Naive thymus-derived CD8-positive, alpha-beta T cell (primary cell): ENCODE measurements at regions not wholly inside any gene's neighbourhood (a gene's known extent, or its start where the extent isn't known, plus 50 kb on each side); places are given as distances from the start of the nearest gene placed in this dataset.

Experiments used
- ATAC-seq, 2 donors: fragments of 150-1000 bp; cut with Tn5 transposase in 1 of 2; sonication (Bioruptor Pico), chemical (Tn5 transposase) in 1 of 2; 1 replicate in 1 of 2; 2 replicates in 1 of 2; pipeline ENCODE4 v1.10.0; 2021; ENCODE audit warnings: mild to moderate bottlenecking in 2 of 2, moderate library complexity in 2 of 2
- POLR2A ChIA-PET: fragments of 350-600 bp; sonication (Branson Sonifier 250); formaldehyde crosslinking; loops from one replicate; lab custom pipeline; 2021; ENCODE audit warnings: antibody characterized with exemption; lab: Charles Lee
- DNase-seq, 10 donors: peaks; one replicate each; pipeline versions ENCODE4 v3.0.0 to v3.0.0-alpha.2; 2020 to 2022
- H3K27ac Mint-ChIP-seq, 10 donors: one replicate each; pipeline ENCODE4 v1.8.0; 2020 to 2022; ENCODE audit warnings: mild to moderate bottlenecking in 10 of 10, mixed read lengths in 10 of 10, moderate library complexity in 4 of 10, inconsistent platforms in 1 of 10
- H3K27me3 Mint-ChIP-seq, 5 donors: one replicate each; pipeline ENCODE4 v1.8.0; 2021 to 2022; ENCODE audit warnings: mixed read lengths in 5 of 5
- H3K36me3 Mint-ChIP-seq, 3 donors: one replicate each; pipeline ENCODE4 v1.8.0; 2020 to 2022; ENCODE audit warnings: mixed read lengths in 3 of 3, mild to moderate bottlenecking in 2 of 3, inconsistent platforms in 1 of 3
- H3K4me1 Mint-ChIP-seq, 4 donors: one replicate each; pipeline ENCODE4 v1.8.0; 2021 to 2022; ENCODE audit warnings: mixed read lengths in 4 of 4
- H3K4me3 Mint-ChIP-seq, 10 donors: one replicate each; pipeline ENCODE4 v1.8.0; 2020 to 2022; ENCODE audit warnings: mild to moderate bottlenecking in 10 of 10, mixed read lengths in 10 of 10, moderate library complexity in 6 of 10, inconsistent platforms in 1 of 10
- H3K9me3 Mint-ChIP-seq, 9 donors: one replicate each; pipeline ENCODE4 v1.8.0; 2020 to 2022; ENCODE audit warnings: mixed read lengths in 9 of 9, mild to moderate bottlenecking in 3 of 9, inconsistent platforms in 1 of 9, moderate library complexity in 1 of 9

DNA sequence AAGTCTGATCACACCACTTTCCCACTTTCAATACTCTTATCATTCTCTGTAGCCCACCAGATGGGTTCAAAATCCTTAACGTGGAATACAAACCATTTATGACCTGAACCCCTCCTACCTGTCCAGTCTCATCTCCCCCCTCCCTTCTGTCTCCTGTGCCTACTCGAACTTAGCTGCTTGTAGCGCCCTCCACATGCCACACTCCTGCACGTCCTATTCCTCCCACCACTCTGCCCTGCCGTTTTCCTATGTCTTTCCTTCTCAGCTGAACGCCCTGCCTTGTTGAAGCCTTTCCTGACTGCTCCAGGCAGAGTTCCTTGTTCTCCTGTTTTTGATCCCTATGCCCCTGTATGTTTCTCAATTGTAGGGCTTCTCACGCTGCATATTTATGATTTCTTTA is 390.1 kb downstream of the HRH4 start:
- Mint-ChIP-seq H3K27me3 (peaks cover 6 to 32% (median 17%) of the 10 kb centered on the region in 5 donors), H3K4me3 (no peak overlapping the region), H3K9me3 (peaks cover 0 to 5% (median 0%) of the 10 kb centered on the region in 9 donors), H3K36me3 (no peaks in the 10 kb centered on the region), H3K27ac (no peak overlapping the region), H3K4me1 (no peaks in the 10 kb centered on the region)
- DNase-seq (no peak), ATAC-seq (no peak)
- POLR2A ChIA-PET: no interaction called here

DNA sequence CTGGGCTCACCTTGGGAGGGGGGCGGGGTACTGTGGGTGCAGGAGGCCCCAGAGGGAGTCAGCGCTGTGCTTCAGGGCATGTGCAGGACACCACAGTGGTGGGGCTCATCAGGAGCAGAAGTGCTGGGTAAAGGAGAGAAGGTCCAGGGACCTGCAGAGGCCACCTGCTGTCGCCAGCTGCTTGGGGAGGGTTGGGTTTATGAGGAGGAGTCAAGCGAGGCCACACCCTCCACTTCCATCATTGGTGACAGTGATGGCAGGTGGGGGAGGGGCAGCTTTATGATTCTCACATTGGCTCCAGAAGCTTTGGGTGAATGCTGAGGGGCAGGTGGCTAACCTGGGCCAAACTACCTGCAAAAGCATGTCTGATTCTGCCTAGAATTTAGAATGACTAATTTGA is 392.6 kb downstream of the HRH4 start:
- H3K4me3 Mint-ChIP-seq: no peak overlapping the region
- DNase-seq (no peak), ATAC-seq (no peak)
- H3K27me3 Mint-ChIP-seq: peaks cover 8 to 38% (median 17%) of the 10 kb centered on the region in 5 donors
- POLR2A ChIA-PET: no interaction called here
- no peaks in the 10 kb centered on the region for H3K36me3 Mint-ChIP-seq
- no peaks in the 10 kb centered on the region for H3K4me1 Mint-ChIP-seq
- peaks cover 0 to 2% (median 0%) of the 10 kb centered on the region in 9 donors for H3K9me3 Mint-ChIP-seq
- no peak overlapping the region for H3K27ac Mint-ChIP-seq

DNA sequence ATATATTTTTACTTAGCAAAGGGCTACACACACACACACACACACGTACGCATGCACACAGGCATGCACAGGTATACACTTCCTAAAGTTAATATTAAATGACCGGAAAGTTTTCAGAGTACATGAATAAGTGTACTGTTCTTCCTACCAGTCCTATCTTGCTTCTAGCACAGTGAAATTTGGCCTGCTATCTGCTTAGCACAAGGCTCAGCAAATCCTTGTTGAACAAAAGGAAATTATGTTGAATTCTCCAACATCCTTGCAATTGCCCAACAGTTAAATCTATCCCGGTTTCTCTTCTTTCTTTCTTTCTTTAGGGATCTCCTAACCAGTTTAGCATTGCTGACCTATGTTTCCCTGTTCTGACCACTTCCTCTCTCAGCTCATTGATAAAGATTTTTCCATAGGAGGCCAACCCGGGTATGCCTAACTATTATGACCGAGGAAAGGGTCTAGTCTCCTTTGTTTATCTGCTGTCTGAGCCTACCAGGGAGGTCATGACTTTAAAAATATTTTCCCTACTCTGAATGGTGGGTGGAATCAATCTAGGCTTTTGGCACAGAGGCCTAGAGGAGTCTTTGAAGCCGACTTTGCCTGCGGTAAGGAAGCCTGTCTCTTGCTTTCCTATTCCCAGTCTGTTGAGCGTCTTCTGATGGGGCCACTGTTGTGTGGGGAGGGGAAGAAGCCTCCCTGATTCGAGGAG is 400.7 kb downstream of the HRH4 start:
- no peak for ATAC-seq
- no peaks in the 10 kb centered on the region for H3K4me1 Mint-ChIP-seq

DNA sequence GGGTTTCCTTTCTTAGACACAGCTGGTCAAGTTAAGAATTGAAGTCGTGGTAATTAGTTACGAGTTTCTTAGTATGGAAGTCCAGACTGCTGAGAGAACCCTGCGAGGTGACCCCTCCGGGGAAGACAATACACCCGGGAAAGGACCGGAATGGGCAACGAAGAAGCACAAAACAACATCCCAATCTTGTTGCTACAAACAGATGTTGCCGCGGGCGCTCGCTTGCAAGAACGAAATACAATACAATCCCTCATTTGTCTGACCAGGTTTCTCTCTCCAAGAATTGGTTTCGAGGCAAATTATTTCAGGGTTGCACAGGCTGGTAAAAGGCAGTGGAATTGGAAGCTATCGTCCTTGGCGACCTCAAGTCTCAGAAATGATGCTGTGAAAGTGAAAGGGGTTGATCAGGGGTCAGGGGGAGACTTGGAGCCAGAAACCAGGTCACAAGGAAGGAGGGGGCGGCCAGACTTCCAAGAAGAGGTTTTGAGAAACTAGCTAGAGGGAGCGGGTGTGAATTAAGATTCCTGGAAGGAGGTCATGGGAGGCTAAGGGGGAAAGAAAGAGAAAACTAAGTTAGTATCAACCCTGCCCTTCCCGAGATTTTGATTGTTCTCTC is 401.9 kb downstream of the HRH4 start:
- no peak overlapping the region for H3K4me3 Mint-ChIP-seq
- ATAC-seq (no peak), DNase-seq (no peak)
- POLR2A ChIA-PET: no interaction called here
- no peaks in the 10 kb centered on the region for H3K9me3 Mint-ChIP-seq
- H3K27ac Mint-ChIP-seq: no peak overlapping the region
- peaks cover 0 to 4% (median 1%) of the 10 kb centered on the region in 5 donors for H3K27me3 Mint-ChIP-seq
- H3K36me3 Mint-ChIP-seq: no peaks in the 10 kb centered on the region
- H3K4me1 Mint-ChIP-seq: no peaks in the 10 kb centered on the region

More for the DNA sequence above, 400.7 kb downstream of the HRH4 start:
- POLR2A ChIA-PET: no interaction called here
- no peak for DNase-seq
- H3K27me3 Mint-ChIP-seq: peaks cover 0 to 8% (median 4%) of the 10 kb centered on the region in 5 donors
- H3K27ac Mint-ChIP-seq: no peak overlapping the region
- no peak overlapping the region for H3K4me3 Mint-ChIP-seq
- no peaks in the 10 kb centered on the region for H3K9me3 Mint-ChIP-seq
- H3K36me3 Mint-ChIP-seq: no peaks in the 10 kb centered on the region

DNA sequence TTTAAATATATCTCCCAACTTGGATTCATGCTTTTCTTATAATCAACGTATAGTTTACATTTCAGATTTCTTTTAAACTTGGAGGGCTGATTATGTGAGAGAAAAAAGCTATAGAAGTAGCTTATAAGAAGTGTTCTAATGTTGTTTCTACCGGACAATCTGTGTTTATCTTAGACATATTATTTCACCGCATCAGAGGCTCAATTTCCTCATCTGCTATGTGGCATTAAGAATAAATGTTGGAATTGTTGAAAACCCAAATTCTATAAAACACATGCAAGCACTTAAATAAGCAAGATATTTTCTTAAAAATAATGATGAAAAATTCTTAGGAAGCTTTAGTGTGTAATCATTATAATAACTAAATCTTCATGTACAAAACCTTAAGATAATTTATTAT is 407.9 kb downstream of the HRH4 start:
- Mint-ChIP-seq H3K4me3 (no peak overlapping the region), H3K36me3 (no peaks in the 10 kb centered on the region), H3K4me1 (no peaks in the 10 kb centered on the region), H3K9me3 (no peaks in the 10 kb centered on the region), H3K27me3 (peaks cover 0 to 11% (median 3%) of the 10 kb centered on the region in 5 donors), H3K27ac (no peak overlapping the region)
- DNase-seq (no peak), ATAC-seq (no peak)
- POLR2A ChIA-PET: no interaction called here

DNA sequence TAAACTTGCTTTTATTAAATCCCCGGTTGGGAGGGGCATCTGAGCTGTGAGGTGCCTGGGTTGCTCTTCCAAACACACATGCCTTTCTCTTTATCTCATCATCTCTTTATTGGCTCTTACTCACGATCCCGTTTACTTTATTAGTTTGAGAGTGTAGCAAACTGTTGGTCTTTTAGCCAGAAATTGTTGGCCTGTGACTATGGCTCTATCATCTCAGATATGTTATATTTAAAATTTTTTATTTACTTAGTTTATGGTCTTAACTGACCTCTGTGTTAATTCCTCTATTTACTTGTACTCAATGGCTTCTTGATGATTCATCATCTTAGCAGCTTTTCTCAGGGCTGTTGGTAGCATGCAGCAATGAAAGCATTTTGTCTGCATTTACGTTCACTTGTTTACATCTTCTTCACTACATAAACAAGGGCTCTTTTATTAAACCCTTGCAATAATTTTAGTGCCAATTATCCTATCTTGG is 408.4 kb downstream of the HRH4 start:
- no peak for DNase-seq
- H3K36me3 Mint-ChIP-seq: no peaks in the 10 kb centered on the region

DNA sequence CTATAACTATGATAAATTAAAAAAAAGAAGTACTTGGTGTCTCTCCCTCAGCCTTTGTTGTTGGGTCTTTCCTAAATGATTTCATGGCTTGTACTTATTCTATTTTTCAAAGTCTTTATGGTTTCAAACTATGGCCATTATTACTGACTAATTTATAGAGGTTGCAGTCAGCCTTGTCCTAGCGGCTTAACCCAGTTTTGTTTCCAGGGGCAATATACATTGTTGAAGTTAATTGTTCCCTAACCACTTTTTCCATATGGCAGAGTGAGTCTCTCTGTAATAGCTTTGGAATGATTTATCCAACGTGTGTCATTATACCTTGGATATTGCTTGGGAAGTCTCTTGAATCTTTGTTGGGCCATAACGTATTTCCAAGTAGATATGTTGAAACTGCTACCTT is 408.8 kb downstream of the HRH4 start:
- DNase-seq: no peak
- Mint-ChIP-seq H3K36me3 (no peaks in the 10 kb centered on the region), H3K27me3 (peaks cover 0 to 11% (median 3%) of the 10 kb centered on the region in 5 donors), H3K4me3 (no peak overlapping the region), H3K4me1 (no peaks in the 10 kb centered on the region), H3K27ac (no peak overlapping the region), H3K9me3 (peaks cover 0 to 2% (median 0%) of the 10 kb centered on the region in 9 donors)
- POLR2A ChIA-PET: no interaction called here
- no peak for ATAC-seq

More for the DNA sequence above, 408.4 kb downstream of the HRH4 start:
- POLR2A ChIA-PET: no interaction called here
- H3K27ac Mint-ChIP-seq: no peak overlapping the region
- peaks cover 0 to 11% (median 3%) of the 10 kb centered on the region in 5 donors for H3K27me3 Mint-ChIP-seq
- no peak for ATAC-seq
- H3K4me1 Mint-ChIP-seq: no peaks in the 10 kb centered on the region
- H3K9me3 Mint-ChIP-seq: peaks cover 0 to under 1% (median 0%) of the 10 kb centered on the region in 9 donors
- no peak overlapping the region for H3K4me3 Mint-ChIP-seq

DNA sequence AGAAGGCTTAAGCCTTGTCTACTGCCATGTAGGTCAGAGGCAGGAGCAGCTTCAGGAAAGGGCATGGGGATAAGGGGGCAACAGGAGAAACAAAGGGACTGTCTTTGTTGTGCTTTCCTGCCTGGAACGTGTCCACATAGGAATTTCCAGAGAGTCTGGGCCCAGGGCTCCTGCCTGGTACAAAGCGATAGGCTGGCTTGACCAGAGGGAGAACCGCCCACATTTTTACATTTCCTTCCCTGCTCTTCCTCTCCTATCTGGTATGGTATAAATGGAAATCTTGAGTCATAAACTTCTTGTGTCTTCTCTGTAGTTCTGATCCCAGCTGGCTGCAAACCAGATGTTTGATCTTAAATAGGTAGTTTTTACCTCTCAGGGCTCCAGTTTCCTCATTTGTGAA is 414.8 kb downstream of the HRH4 start:
- peaks cover 3 to 24% (median 6%) of the 10 kb centered on the region in 5 donors for H3K27me3 Mint-ChIP-seq

DNA sequence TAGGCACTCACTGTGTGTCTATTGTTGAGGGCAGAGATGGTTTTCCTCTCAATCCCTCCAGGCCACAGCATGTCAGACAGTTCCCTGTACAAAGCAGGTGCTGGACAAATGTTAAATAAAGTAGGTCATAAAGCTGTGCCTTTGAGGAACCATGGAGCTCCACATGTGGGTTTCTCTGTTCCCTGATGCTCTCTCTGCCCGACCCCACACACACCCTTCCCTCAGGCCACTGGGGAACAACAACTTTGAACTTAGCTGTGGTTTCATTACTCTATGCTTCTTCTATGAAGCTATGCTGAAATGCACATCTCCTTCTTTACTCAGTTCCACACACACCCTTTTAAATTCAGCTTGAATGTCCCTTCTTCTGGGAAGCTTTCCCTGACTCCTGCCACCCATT is 415.3 kb downstream of the HRH4 start:
- no peak overlapping the region for H3K27ac Mint-ChIP-seq
- no peak for DNase-seq
- H3K4me1 Mint-ChIP-seq: no peaks in the 10 kb centered on the region
- POLR2A ChIA-PET: no interaction called here
- H3K27me3 Mint-ChIP-seq: peaks cover 3 to 24% (median 6%) of the 10 kb centered on the region in 5 donors
- peaks cover 0 to 6% (median 0%) of the 10 kb centered on the region in 9 donors for H3K9me3 Mint-ChIP-seq
- no peak for ATAC-seq
- no peaks in the 10 kb centered on the region for H3K36me3 Mint-ChIP-seq
- no peak overlapping the region for H3K4me3 Mint-ChIP-seq

More for the DNA sequence above, 414.8 kb downstream of the HRH4 start:
- no peak overlapping the region for H3K27ac Mint-ChIP-seq
- H3K36me3 Mint-ChIP-seq: no peaks in the 10 kb centered on the region
- peaks cover 0 to 6% (median 0%) of the 10 kb centered on the region in 9 donors for H3K9me3 Mint-ChIP-seq
- POLR2A ChIA-PET: no interaction called here
- no peak overlapping the region for H3K4me3 Mint-ChIP-seq
- DNase-seq: no peak
- no peaks in the 10 kb centered on the region for H3K4me1 Mint-ChIP-seq
- no peak for ATAC-seq

DNA sequence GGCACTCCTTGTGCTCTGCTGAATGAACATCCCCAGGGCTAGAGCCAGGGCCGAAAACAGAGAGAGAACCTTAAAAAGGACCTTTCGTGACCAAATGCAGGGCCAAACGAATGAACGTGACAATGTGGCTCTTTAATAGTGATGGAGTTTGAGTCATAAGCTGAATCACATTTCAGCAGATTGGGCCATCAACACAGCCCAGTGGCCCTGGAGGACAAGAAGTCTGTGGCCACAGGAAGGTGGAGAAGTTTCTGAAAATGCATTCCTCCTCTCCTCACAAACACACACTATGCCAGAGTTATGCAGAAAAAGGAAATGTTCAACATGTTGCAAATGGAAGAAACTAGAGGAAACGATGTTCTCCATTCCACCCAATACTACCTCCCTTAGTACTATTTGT is 415.8 kb downstream of the HRH4 start:
- Mint-ChIP-seq H3K4me3 (no peak overlapping the region), H3K27ac (no peak overlapping the region), H3K36me3 (no peaks in the 10 kb centered on the region), H3K27me3 (peaks cover 3 to 24% (median 6%) of the 10 kb centered on the region in 5 donors), H3K9me3 (peaks cover 0 to 6% (median 0%) of the 10 kb centered on the region in 9 donors), H3K4me1 (no peaks in the 10 kb centered on the region)
- POLR2A ChIA-PET: no interaction called here
- no peak for DNase-seq
- no peak for ATAC-seq

DNA sequence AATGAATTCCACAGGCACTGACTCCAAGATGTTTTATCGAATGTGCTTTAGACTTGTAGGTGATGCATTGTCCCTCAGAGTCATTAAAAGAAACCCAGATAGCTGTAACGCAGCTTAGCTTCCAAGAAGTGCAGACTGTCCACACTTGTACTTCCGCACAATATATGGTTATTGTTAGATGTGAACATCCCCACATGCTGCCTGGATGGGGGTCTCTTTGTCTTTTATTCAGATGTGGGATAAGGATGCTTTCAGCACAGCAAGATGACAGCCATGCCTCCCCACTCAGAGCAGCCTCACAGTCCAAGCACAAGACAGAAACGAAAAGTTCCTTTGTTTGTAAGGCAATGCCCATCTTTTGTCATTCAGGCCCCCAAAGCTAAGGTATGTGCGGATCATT is 416.6 kb downstream of the HRH4 start:
- no peaks in the 10 kb centered on the region for H3K4me1 Mint-ChIP-seq
- H3K9me3 Mint-ChIP-seq: peaks cover 0 to 6% (median 0%) of the 10 kb centered on the region in 9 donors
- DNase-seq (no peak), ATAC-seq (no peak)
- no peak overlapping the region for H3K4me3 Mint-ChIP-seq
- no peak overlapping the region for H3K27ac Mint-ChIP-seq
- POLR2A ChIA-PET: no interaction called here
- no peaks in the 10 kb centered on the region for H3K36me3 Mint-ChIP-seq
- H3K27me3 Mint-ChIP-seq: peaks cover 3 to 24% (median 6%) of the 10 kb centered on the region in 5 donors

DNA sequence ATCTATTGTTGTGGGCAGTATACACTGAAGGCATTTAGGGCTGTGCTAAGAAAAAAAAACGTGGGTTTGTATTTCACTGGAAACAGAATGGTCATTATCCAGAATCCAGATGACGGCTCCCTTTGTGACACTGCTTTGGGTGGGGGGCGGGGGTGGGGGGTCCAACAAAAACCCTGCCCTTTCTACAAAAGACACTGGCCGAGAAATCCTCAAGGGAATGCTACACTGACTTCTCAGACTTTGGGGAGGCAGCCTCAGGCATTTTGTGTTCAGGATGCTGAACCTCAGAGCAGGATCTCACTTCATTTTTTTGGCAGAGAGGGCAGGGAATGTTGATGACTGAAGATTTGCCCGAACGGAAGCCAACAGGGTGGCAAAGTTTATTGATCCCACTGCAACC is 417.1 kb downstream of the HRH4 start:
- Mint-ChIP-seq H3K36me3 (no peaks in the 10 kb centered on the region), H3K9me3 (peaks cover 0 to 6% (median 0%) of the 10 kb centered on the region in 9 donors), H3K27ac (no peak overlapping the region), H3K4me3 (no peak overlapping the region), H3K4me1 (no peaks in the 10 kb centered on the region), H3K27me3 (peaks cover 3 to 24% (median 6%) of the 10 kb centered on the region in 5 donors)
- POLR2A ChIA-PET: no interaction called here
- ATAC-seq (no peak), DNase-seq (no peak)

DNA sequence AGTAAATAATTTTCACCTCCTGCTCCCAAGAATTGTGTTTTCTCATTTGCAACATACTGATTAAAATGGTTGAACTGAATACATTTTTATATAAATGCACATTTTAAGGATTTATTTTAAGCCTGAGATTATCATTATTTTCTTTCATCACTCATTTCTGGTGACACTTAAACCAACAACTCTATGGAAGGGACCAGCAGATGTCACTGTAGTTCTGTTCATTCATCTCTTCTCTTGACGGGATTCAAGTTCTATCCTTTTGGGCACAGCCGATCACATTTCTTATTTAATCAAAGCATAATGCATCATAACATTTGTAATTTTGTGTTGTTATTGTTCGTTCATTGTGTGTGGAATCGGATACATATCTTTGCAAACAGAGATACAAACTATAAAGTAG is 417.9 kb downstream of the HRH4 start:
- ATAC-seq: no peak
- Mint-ChIP-seq H3K36me3 (no peaks in the 10 kb centered on the region), H3K9me3 (peaks cover 0 to 6% (median 0%) of the 10 kb centered on the region in 9 donors), H3K4me3 (no peak overlapping the region), H3K4me1 (no peaks in the 10 kb centered on the region), H3K27me3 (peaks cover 0 to 24% (median 6%) of the 10 kb centered on the region in 5 donors), H3K27ac (no peak overlapping the region)
- POLR2A ChIA-PET: no interaction called here
- DNase-seq: no peak
